GM20000 (cell line): ENCODE measurements at regions not wholly inside any gene's neighbourhood (a gene's known extent, or its start where the extent isn't known, plus 50 kb on each side); places are given as distances from the start of the nearest gene placed in this dataset.

Experiments
- DNase-seq: peaks from one replicate; pipeline ENCODE4 v3.0.0; 2012; ENCODE audit warnings: low spot score
- CTCF ChIP-seq: IDR thresholded peaks from 2 replicates; pipeline ENCODE4 v1.5.1; 2012; ENCODE audit warnings: mild to moderate bottlenecking, control low read depth; ENCODE audit errors: extremely low read depth, missing control alignments

- no peak for TF ChIP-seq CTCF
- no peak for DNase-seq
These were observed 130.9 kb upstream of the SV2C start for GRCh38 chr5:75952291-75952690.

- no peak for TF ChIP-seq CTCF
- no peak for DNase-seq
These were observed 131.5 kb upstream of the SV2C start for GRCh38 chr5:75951716-75952115.

- TF ChIP-seq CTCF: no peak
These were observed 132.0 kb upstream of the SV2C start for GRCh38 chr5:75951158-75951557.

GRCh38 chr5:75948438-75948837 is 134.7 kb upstream of the SV2C start:
- DNase-seq: no peak
- TF ChIP-seq CTCF: no peak

More at GRCh38 chr5:75951158-75951557, 132.0 kb upstream of the SV2C start:
- DNase-seq: no peak

GRCh38 chr5:75940418-75940817 is 142.8 kb upstream of the SV2C start:
- no peak for DNase-seq
- no peak for TF ChIP-seq CTCF

- TF ChIP-seq CTCF: no peak
- no peak for DNase-seq
These were observed 147.6 kb upstream of the SV2C start for GRCh38 chr5:75935572-75935971.

GRCh38 chr5:75933489-75933888 is 149.7 kb upstream of the SV2C start:
- DNase-seq: no peak
- TF ChIP-seq CTCF: no peak
